ENCODE measurements at regions not wholly inside any gene's neighbourhood (a gene's known extent, or its start where the extent isn't known, plus 50 kb on each side); places are given as distances from the start of the nearest gene placed in this dataset.

DNA sequence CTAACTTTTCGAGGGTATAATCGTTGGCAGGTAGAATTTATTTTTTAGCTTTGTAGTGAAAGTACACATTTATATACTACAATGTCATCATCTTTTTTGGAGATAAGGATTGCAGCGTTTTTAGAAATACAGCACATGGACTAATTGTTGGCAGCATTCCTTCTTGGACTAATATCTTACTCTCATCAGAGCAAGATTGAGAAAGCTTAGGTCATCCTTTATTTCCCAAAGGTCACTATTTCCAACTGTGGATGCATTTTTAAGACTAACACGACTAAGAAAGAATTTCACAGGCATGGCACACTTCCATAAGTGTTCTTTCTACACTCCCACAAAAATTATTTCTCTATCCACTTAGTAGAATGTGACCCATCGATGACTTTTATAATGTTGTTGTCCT, 732.3 kb downstream of the NCAM2 start:
- no peak for DNase-seq (ENCODE audit: low spot score)

DNA sequence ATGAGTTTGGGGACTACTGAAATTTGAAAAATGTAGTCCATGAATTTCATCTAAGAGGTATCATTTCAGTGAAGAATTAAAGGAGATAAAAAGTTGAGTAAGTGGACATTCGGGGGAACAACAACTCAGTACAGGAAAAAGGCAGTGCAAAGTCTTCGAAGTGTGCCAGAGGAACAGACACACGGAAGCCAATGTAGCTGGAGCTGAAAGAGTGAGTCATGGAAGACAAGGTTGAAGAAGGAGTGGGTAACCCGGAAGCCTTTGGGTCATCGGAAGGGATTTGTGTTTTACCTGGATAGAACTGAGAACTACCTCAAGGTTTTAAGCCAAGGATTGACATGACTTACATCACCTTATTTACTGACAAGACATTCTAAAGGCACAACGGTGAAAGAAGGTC, 733.4 kb downstream of the NCAM2 start:
- DNase-seq (ENCODE audit: low spot score) = no peak

GRCh38 chr21:21734088-21734487, 735.9 kb downstream of the NCAM2 start:
- DNase-seq (ENCODE audit: low spot score) = no peak

DNA sequence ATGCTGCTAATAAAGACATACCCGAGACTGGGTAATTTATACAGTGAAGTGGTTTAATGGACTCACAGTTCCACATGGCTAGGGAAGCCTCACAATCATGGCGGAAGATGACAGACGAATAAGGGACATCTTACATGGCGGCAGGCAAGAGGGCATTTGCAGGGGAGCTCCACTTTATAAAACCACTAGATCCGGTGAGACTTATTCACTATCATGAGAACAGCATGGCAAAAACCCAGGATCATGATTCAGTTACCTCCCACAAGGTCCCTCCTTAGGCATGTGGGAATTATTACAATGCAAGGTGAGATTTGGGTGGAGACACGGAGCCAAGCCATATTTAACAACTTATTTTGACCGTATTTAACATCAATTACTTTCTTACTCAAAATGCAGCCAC, 739.0 kb downstream of the NCAM2 start:
- DNase-seq (ENCODE audit: low spot score) = no peak

- DNase-seq (ENCODE audit: low spot score) = no peak
These were observed 742.0 kb downstream of the NCAM2 start for GRCh38 chr21:21740207-21740606.

DNA sequence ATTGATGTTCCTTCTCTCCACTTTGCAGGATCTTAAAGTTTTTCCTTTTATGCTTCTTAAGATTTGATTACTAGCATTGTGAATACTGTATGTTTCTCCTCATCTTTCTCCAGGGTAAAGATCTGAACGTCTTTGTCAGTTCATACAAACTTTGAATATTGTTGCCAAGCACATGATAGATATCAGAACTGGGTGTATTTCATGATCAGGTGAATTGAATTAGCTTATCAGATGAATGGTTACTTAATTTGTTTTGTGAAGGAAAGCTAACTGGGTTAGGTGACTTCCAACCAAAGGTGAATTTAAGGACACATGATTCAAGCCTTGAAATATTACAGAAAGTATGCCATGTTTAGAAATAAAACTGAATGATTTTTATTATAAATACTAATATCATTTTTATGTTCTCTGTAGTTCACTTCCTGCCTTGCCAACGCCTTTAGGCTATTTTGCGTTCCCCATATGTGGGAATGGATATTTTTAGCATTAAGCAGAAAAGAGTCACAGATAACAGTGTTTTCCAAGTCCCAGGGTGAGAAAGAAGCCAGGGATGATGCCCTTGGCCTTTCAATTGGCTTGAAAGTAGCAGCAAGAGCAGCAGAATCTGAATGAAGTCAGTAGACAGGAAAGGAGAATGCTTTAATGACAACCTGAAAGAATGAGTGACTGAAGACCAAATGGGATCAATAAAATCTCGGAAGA, 752.1 kb downstream of the NCAM2 start:
- no peak for DNase-seq (ENCODE audit: low spot score)

GRCh38 chr21:21751286-21751685, 753.1 kb downstream of the NCAM2 start:
- DNase-seq (ENCODE audit: low spot score) = peak; percentile 15

- no peak for DNase-seq (ENCODE audit: low spot score)
These were observed 764.6 kb downstream of the NCAM2 start for GRCh38 chr21:21762855-21763254.

DNA sequence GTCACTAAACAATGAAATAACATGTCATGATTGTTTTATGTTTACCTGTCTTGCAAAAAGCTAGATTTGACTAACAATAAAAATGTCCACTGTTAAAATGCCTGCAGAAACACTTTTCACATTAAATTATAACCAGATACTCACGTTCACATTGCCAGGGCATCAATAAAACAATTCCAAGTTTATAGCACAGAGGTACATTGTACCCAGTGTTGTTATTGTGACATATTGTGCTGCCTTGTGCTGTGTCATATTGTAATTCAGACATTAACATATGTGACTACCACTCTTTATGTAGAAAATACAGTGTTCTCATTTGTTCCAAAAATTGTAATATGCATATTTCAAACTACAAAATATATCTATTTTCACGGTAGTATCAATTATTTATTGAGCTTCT, 766.1 kb downstream of the NCAM2 start:
- no peak for DNase-seq (ENCODE audit: low spot score)

DNA sequence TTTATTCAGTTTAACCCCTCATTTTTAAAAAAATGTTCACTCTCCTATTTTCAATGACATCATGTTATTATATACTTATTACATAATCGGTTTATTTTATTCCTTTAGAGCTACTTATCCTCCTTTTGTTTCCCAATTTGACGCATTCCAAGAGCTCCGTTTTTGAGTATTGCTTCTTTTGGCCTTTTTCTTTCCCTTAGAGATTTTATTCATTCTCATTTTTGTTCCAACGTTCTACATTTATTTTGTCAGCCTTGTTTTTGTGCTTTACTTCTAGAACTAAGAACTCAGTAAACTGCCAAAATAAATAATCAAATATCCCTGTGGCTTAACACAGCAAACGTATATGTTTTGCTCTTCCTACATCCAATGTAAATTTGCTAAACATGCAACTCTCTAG, 769.1 kb downstream of the NCAM2 start:
- no peak for DNase-seq (ENCODE audit: low spot score)

DNA sequence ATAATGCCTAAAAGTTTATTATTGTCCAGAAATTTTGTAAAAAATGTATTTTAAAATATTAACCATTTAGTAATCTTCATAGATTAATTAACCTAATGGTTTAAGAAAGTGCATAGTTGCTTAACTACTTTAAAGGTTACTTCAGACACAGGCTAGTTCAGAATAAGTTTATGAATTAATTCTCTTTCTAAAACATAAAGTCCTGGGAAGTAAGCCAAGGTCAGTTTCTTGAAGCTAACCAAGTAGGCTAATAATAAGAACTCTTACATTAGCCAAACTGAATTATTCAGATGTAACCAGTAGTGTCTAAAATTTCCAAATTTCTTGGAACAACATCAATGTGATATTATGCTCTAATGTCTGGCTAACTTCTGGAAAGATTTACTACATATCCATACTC, 790.4 kb downstream of the NCAM2 start:
- DNase-seq (ENCODE audit: low spot score) = no peak

DNA sequence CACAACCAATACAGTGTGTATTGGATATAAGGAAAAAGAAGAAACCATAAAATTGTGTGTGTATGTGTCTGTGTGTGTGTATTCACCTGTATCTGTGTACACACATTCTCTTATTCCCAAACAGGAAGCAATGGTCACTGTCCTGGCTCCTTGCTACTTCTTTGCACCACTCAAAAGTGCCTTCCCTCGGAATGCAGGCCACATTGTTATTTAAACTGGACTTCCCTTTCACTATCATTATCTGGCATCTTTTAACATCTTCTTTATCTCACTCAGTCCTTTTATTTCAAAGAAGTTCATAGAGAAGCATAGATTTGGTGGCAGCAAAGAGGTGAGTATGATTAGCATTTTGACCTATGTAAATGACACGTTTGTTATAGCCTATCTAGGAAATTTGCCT, 803.7 kb downstream of the NCAM2 start:
- no peak for DNase-seq (ENCODE audit: low spot score)

- DNase-seq (ENCODE audit: low spot score) = no peak
These were observed 808.7 kb downstream of the NCAM2 start for GRCh38 chr21:21806711-21807597.

GRCh38 chr21:21807598-21807903, 809.3 kb downstream of the NCAM2 start:
- DNase-seq (ENCODE audit: low spot score) = no peak

DNA sequence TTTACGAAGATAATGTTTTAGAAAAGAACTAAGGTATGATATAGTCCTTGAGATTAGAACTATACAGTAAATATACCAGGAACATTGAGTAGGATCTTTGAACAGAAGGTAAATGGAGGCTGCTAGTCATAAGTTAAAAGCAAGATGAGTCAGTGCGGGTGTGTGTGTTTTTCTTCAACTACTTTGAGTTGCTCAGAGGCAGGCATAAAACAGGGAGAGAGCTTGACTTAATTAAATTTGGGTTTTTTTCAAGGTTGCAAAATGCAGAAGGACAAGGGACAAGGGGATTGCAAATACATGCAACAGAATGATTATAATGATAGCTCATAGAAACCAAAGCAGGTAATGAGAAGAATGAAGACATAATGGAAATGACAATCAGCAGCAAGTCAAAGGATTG, 815.1 kb downstream of the NCAM2 start:
- DNase-seq (ENCODE audit: low spot score) = no peak

DNA sequence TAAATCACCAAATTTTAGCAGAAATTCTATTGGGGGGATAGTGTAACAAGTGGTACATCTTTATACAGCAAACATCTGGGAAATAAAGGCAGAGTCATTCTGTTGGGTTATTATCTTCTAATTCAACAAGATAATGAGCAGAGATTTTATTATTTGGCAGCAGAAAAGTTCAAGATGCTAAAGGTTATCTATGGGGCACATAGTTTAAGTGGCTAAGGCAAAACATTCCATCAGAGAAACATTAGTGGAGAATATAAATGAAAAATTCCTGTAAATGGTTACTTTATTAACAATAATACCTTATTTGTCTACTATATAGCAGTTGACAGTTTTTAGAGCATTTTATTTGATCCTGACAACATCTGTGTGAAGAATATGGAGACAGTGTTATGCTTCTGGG, 815.7 kb downstream of the NCAM2 start:
- no peak for DNase-seq (ENCODE audit: low spot score)

DNA sequence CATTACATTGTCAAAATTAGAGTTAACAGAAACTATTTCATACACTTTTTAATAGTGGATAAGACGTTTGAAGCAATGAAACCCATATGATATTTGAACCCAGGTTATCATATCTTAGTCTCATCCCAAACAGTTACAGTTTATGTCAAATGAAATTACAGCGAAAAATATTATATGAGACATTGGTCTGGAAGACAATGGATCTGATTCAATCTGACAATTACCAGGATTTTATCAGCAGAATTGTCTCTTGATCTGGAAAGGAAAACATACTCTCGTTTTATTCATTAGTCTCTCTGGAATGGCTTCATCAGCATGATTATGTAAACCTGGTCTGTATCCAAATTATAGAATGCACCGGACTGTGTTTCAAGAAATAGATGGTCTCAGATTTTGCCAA, 818.6 kb downstream of the NCAM2 start:
- DNase-seq (ENCODE audit: low spot score) = no peak

DNA sequence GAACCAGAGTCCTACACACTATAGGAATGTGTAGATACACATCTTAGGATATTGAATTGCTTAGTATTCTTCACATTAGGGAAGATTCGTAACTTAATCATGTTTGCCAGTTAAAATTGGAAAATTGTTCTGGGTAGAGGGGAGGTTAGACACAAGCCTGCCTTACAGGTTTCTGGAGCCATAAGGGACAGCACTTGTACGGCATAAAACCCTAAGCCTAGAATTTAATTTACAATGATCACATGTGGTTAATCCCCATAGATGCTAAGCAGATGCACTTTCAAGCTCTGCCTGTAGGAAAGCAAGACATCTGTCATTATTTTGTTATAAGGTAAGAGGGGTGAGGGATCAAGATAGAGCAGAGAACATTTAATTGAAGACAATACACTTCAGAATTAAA, 820.7 kb downstream of the NCAM2 start:
- no peak for DNase-seq (ENCODE audit: low spot score)

- DNase-seq (ENCODE audit: low spot score) = no peak
These were observed 829.9 kb downstream of the NCAM2 start for GRCh38 chr21:21828130-21828529.

GRCh38 chr21:21831036-21831435, 832.8 kb downstream of the NCAM2 start:
- DNase-seq (ENCODE audit: low spot score) = no peak

GRCh38 chr21:21845901-21846300, 847.7 kb downstream of the NCAM2 start:
- no peak for DNase-seq (ENCODE audit: low spot score)

GRCh38 chr21:21851205-21851604, 853.0 kb downstream of the NCAM2 start:
- no peak for DNase-seq (ENCODE audit: low spot score)

GRCh38 chr21:21851657-21852056, 853.4 kb downstream of the NCAM2 start:
- DNase-seq (ENCODE audit: low spot score) = peak; percentile 16

All from SW480 (cell line).